ENCODE measurements at regions not wholly inside any gene's neighbourhood (a gene's known extent, or its start where the extent isn't known, plus 50 kb on each side); places are given as distances from the start of the nearest gene placed in this dataset.

- TF ChIP-seq EP300 (IDR thresholded peaks at IDR 0.05) (no peak), RARB (CRISPR knock-in tag; IDR thresholded peaks at IDR 0.05) (no peak), MAFK (IDR thresholded peaks at IDR 0.05; ENCODE audit: partially characterized antibody) (no peak), HES2 (IDR thresholded peaks at IDR 0.05) (no peak), TFCP2L1 (CRISPR knock-in tag; IDR thresholded peaks at IDR 0.05) (no peak)
Observed at GRCh38 chr10:117662126-117662525, 119.6 kb downstream of the EMX2 start (continued).

GRCh38 chr10:117662751-117663540, 120.4 kb downstream of the EMX2 start:
- 93% methylated on average over 3 of the region's 7 CpGs for WGBS (ENCODE audit: missing lambda C conversion rate)
- no peaks in the 10 kb centered on the region for H3K9me3 ChIP-seq
- ATAC-seq (no peak), FAIRE-seq (no peak), DNase-seq (ENCODE audit: low read depth in 1 of 2, low spot score in 1 of 2) (no peak)
- H3K4me1 ChIP-seq, result peaks cover 12% of the 10 kb centered on the region; the same call in 2 of the 3 replicates
- CTCF ChIA-PET, result interaction anchor here (0.6 kb wide), 1 partner anchor 1104 kb away, joined by 7 read pairs; no protein-coding TSS in a partner anchor
- POLR2A ChIA-PET, result no interaction called here
- no peak overlapping the region for H3K27ac ChIP-seq
- no peak overlapping the region for H3K4me3 ChIP-seq
- H3K4me2 ChIP-seq, result no peak overlapping the region; the same call in 1 of the 3 replicates
- TF ChIP-seq BCL3 (IDR thresholded peaks at IDR 0.05) (no peak), E2F6 (IDR thresholded peaks at IDR 0.05; ENCODE audit: borderline replicate concordance, low read depth) (no peak), MYC (IDR thresholded peaks at IDR 0.05; ENCODE audit: borderline replicate concordance, low read length) (no peak), ELK1 (IDR thresholded peaks at IDR 0.05; ENCODE audit: low read depth, low read length) (no peak), TFCP2L1 (CRISPR knock-in tag; IDR thresholded peaks at IDR 0.05) (no peak), NPAS2 (CRISPR knock-in tag; IDR thresholded peaks at IDR 0.05; ENCODE audit: borderline replicate concordance) (no peak), ATOH8 (CRISPR knock-in tag; IDR thresholded peaks at IDR 0.05; ENCODE audit: low read depth) (no peak), HMGXB4 (CRISPR knock-in tag; IDR thresholded peaks at IDR 0.05; ENCODE audit: borderline replicate concordance) (no peak), HOXB13 (CRISPR knock-in tag; IDR thresholded peaks at IDR 0.05; ENCODE audit: low read depth) (no peak), CBX2 (IDR thresholded peaks at IDR 0.05; ENCODE audit: borderline replicate concordance, low read depth) (no peak), FOSB (CRISPR knock-in tag; IDR thresholded peaks at IDR 0.05) (no peak), POLR2A (IDR thresholded peaks at IDR 0.05; ENCODE audit: low read length) (no peak), PHF8 (IDR thresholded peaks at IDR 0.05; ENCODE audit: borderline replicate concordance, low read depth) (no peak)

Measured in A549 (cell line).